PFSK-1 (cell line): ENCODE measurements at regions not wholly inside any gene's neighbourhood (a gene's known extent, or its start where the extent isn't known, plus 50 kb on each side); places are given as distances from the start of the nearest gene placed in this dataset.

ENCODE experiments used
- POLR2AphosphoS5 ChIP-seq: IDR thresholded peaks from 2 replicates; pipeline ENCODE4 v1.6.1; 2012; ENCODE audit warnings: low read depth, mild to moderate bottlenecking, control low read depth, low read length, moderate library complexity
- REST ChIP-seq, 2 experiments: IDR thresholded peaks; 2 replicates each; pipeline versions ENCODE4 v1.6.1 to v1.8.0; 2011 to 2012; ENCODE audit warnings: low read depth in 2 of 2, low read length in 2 of 2, control low read depth in 1 of 2, inconsistent platforms in 1 of 2, mild to moderate bottlenecking in 1 of 2, moderate library complexity in 1 of 2; ENCODE audit not compliant: insufficient read depth in 1 of 2
- SIN3A ChIP-seq: IDR thresholded peaks from 2 replicates; pipeline ENCODE4 v1.6.1; 2012; ENCODE audit warnings: mild to moderate bottlenecking, low read length, moderate library complexity, borderline replicate concordance; ENCODE audit not compliant: insufficient read depth
- TAF1 ChIP-seq: IDR thresholded peaks from 2 replicates; pipeline ENCODE4 v1.6.1; 2012; ENCODE audit warnings: low read length, control low read depth, borderline replicate concordance; ENCODE audit not compliant: insufficient read depth

DNA sequence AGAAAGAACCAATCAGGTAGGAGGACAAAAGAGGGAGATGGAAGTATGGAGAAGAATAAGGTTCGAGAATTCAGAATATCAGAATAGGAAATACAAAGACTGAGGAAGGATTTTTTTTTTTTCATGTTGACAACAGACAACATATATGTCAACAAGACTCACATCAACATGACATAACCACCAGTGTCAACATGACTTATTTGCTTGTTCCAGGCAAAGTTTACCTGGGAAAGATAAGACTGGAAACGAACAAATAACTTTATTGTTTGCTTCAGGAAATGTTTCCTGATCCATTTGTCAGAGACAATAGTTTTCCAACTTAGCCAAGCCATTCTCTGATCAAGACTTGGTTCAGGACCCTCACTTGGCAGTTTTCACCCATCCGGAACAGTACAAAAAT, 321.9 kb upstream of the NETO1 start:
- no peak for TF ChIP-seq TAF1
- no peak for TF ChIP-seq REST (IDR thresholded peaks at IDR 0.05; ENCODE audit: insufficient read depth in 1 of 2, low read depth in 2 of 2, low read length in 2 of 2)
- TF ChIP-seq SIN3A: no peak
- TF ChIP-seq POLR2AphosphoS5: no peak
